Peyer's patch (tissue), 4 donors: ENCODE measurements at regions not wholly inside any gene's neighbourhood (a gene's known extent, or its start where the extent isn't known, plus 50 kb on each side); places are given as distances from the start of the nearest gene placed in this dataset.

Source experiments
- DNase-seq, 3 donors: peaks; one replicate each; pipeline ENCODE4 v3.0.0-alpha.2; 2017 to 2019
- H3K27ac ChIP-seq, 4 donors: fragments of 200-600 bp; sonication (generic); one replicate each; pipeline ENCODE4 v1.5.1; 2016 to 2019
- H3K27me3 ChIP-seq, 2 donors: fragments of 200-600 bp; sonication (generic); one replicate each; pipeline ENCODE4 v1.5.1; 2019
- H3K36me3 ChIP-seq, 3 donors: fragments of 200-600 bp; sonication (generic); one replicate each; pipeline ENCODE4 v1.5.1; 2016 to 2019
- H3K4me1 ChIP-seq, 4 donors: fragments of 200-600 bp; sonication (generic); one replicate each; pipeline ENCODE4 v1.5.1; 2016 to 2019
- H3K4me3 ChIP-seq, 4 donors: fragments of 200-600 bp; sonication (generic); 1 replicate in 3 of 4; 2 replicates in 1 of 4; pipeline ENCODE4 v1.5.1; 2016 to 2019; ENCODE audit warnings: mild to moderate bottlenecking in 1 of 4
- H3K9me3 ChIP-seq, 4 donors: fragments of 200-600 bp; sonication (generic); one replicate each; pipeline ENCODE4 v1.5.1; 2016 to 2019; ENCODE audit warnings: mild to moderate bottlenecking in 1 of 4
- CTCF ChIP-seq, 6 experiments: fragments of 450-650 bp in 4 of 6; fragments of 200-600 bp in 2 of 6; sonication (generic) in 1 of 6; IDR thresholded peaks; one replicate each; pipeline ENCODE4 v1.5.1; 2017 to 2019; ENCODE audit warnings: antibody characterized with exemption in 6 of 6, mild to moderate bottlenecking in 3 of 6, moderate library complexity in 1 of 6
- POLR2A ChIP-seq, 2 donors: fragments of 450-650 bp; IDR thresholded peaks; one replicate each; pipeline ENCODE4 v1.5.1; 2017; ENCODE audit warnings: antibody characterized with exemption in 2 of 2, mild to moderate bottlenecking in 2 of 2, moderate library complexity in 2 of 2

DNA sequence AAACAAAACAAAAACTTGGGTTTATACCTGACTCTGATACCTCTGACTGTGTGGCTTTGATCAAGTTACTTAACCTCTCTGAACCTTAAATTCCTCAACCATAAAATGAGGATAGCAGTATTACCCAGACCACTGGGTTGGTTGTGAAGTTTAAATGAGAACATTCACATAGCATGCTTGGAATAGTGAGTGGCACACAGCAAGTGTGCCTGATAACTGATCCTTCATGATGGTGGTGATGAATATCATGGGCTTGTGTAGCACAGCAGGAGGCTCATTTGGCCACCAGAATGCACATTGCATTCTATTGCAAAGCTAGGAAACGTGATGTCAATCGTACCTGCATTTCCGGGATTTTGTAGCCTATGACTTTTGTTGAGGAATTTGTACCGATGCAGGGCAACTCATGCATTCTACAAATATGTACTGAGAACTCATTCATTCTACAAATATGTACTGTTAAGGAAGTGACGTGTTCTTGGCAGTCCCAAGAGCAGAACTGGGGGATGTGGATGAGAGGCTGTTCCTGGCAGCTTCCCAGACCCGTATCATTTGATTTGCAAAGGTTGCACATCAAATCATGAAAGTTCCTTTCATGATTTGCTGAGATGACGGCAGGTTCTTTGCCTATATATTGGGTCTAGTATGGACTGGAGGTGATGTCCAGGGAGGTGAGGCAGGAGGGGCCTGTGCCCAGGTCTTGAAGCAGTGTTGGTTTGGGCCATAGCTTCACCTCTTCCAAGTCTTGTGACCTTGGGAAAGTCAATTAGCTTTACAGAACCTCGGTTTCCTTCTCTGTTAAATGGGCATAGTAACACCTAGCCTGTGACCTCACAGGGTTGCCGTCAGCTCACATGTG lies 94.6 kb upstream of the SMNDC1 start:
- H3K4me3 ChIP-seq: no peak overlapping the region
- peak overlapping the region in 2 of 4 donors; percentile 45 to 78 for H3K27ac ChIP-seq
- TF ChIP-seq CTCF (IDR thresholded peaks at IDR 0.05) (no peak), POLR2A (IDR thresholded peaks at IDR 0.05) (no peak)
- H3K9me3 ChIP-seq: no peaks in the 10 kb centered on the region
- DNase-seq: peak in 2 of 3 donors; percentile 37 to 58
- no peaks in the 10 kb centered on the region for H3K36me3 ChIP-seq
- H3K4me1 ChIP-seq: peaks cover 0 to 26% (median 10%) of the 10 kb centered on the region in 4 donors
- no peaks in the 10 kb centered on the region for H3K27me3 ChIP-seq

DNA sequence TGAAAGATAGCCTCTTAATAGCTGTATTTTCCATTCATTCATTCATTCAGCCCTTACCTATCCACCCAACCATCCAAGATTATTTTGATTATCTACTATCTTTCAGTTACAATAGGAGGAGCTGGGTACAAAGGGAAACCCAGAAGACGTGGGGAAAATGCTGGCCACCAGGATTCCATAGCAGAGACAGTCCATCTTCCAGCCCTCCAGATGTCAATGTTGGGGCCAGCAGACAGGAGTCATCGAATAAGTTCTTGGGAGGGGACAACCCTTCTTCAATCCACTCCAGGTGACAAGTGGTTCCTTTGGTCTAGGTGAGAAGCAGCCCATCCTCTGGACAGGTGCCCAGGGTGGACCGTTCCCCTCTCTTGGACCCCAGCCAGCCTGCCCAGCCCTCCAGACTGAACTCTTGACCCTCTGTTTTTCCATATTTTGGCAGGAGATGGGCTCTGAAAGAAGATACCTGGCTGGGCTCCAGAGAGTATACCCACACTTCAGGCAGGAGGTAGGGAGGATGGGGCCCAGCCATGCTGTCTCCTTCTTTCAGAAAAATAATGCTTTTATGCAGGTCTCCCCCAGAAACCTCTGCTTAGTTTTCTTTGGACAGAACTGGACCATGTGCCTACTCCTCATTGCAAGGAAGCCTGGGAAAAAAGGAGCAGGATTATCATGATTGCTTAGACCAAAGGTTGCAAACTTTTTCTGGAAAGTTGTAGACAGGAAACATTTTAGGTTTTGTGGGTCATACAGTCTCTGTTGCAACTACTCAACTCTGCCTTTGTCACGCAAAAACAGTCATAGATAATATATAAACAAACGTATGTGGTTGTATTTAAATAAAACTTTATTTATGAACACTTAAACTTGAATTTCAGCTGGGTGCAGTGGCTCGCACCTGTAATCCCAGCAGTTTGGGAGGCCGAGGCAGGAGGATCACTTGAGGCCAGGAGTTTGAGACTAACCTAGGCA lies 95.5 kb upstream of the SMNDC1 start:
- Histone ChIP-seq H3K4me1 (peaks cover 0 to 22% (median 8%) of the 10 kb centered on the region in 4 donors), H3K36me3 (no peaks in the 10 kb centered on the region), H3K27ac (peak overlapping the region in 1 of 4 donors; percentile 78), H3K9me3 (no peaks in the 10 kb centered on the region), H3K27me3 (no peaks in the 10 kb centered on the region), H3K4me3 (no peak overlapping the region)
- peak in 1 of 3 donors; percentile 29 for DNase-seq
- TF ChIP-seq CTCF (IDR thresholded peaks at IDR 0.05): no peak
- no peak for TF ChIP-seq POLR2A (IDR thresholded peaks at IDR 0.05)

- Histone ChIP-seq H3K4me3 (no peak overlapping the region), H3K9me3 (no peaks in the 10 kb centered on the region), H3K36me3 (no peaks in the 10 kb centered on the region), H3K27me3 (no peaks in the 10 kb centered on the region), H3K27ac (no peak overlapping the region), H3K4me1 (peaks cover 0 to 13% (median 8%) of the 10 kb centered on the region in 4 donors)
- peak in 1 of 3 donors; percentile 21 for DNase-seq
- TF ChIP-seq POLR2A (IDR thresholded peaks at IDR 0.05): no peak
Measured at GRCh38 chr10:110401401-110402076, 96.2 kb upstream of the DUSP5 start.

DNA sequence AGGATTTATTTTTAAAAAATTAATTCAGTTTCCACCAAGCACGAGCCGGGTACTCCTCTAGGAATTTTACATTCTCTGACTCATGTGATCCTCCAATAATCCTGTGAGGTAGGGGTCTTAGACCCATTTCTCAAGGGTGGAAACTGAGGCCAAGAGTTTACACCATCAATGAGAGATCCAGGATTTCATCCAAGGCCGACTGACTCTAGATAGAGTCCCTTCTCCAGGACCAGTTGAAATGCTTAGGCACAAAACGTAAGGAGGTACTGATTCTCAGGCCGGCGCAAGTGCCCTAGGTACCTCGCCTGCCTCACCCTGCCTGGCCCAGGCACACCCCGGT lies 95.7 kb upstream of the DUSP5 start:
- Histone ChIP-seq H3K27me3 (no peaks in the 10 kb centered on the region), H3K4me1 (peaks cover 0 to 12% (median 6%) of the 10 kb centered on the region in 4 donors), H3K36me3 (no peaks in the 10 kb centered on the region), H3K9me3 (no peaks in the 10 kb centered on the region), H3K27ac (no peak overlapping the region), H3K4me3 (no peak overlapping the region)
- peak in 1 of 3 donors; percentile 6 for DNase-seq
- TF ChIP-seq CTCF (IDR thresholded peaks at IDR 0.05) (no peak), POLR2A (IDR thresholded peaks at IDR 0.05) (no peak)

DNA sequence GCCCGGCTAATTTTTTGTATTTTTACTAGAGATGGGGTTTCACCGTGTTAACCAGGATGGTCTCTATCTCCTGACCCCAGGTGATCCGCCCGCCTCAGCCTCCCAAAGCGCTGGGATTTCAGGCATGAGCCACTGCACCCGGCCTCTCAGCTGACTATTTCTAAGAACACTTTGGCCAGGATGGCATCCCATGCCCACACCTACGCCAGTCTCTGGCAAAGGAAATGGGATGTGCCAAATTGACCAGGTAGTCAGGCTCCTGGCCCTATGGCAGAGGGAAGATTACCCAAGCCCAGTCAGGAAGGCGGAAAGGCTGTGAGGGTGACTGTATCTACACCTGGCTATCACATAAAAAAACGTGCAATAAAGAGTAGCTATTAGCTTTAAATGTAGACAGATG lies 94.1 kb upstream of the DUSP5 start:
- Histone ChIP-seq H3K9me3 (no peaks in the 10 kb centered on the region), H3K4me1 (peaks cover 0 to 9% (median 2%) of the 10 kb centered on the region in 4 donors), H3K27ac (no peak overlapping the region), H3K4me3 (no peak overlapping the region), H3K36me3 (no peaks in the 10 kb centered on the region), H3K27me3 (no peaks in the 10 kb centered on the region)
- TF ChIP-seq POLR2A (IDR thresholded peaks at IDR 0.05): no peak
- no peak for TF ChIP-seq CTCF (IDR thresholded peaks at IDR 0.05)
- peak in 1 of 3 donors; percentile 7 for DNase-seq
